Testis (tissue), 2 donors: ENCODE measurements at regions not wholly inside any gene's neighbourhood (a gene's known extent, or its start where the extent isn't known, plus 50 kb on each side); places are given as distances from the start of the nearest gene placed in this dataset.

Experiments used
- CTCF ChIP-seq, 3 experiments: fragments of 450-650 bp in 2 of 3; fragments of 200-600 bp in 1 of 3; sonication (generic) in 1 of 3; IDR thresholded peaks; one replicate each; pipeline ENCODE4 v1.5.1; 2016 to 2019; ENCODE audit warnings: antibody characterized with exemption in 3 of 3, mild to moderate bottlenecking in 2 of 3, moderate library complexity in 1 of 3
- POLR2A ChIP-seq: fragments of 450-650 bp; IDR thresholded peaks from one replicate; pipeline ENCODE4 v1.6.1; 2017; ENCODE audit warnings: antibody characterized with exemption, mild to moderate bottlenecking, moderate library complexity

- no peak for TF ChIP-seq POLR2A
- TF ChIP-seq CTCF (IDR thresholded peaks at IDR 0.05), result no peak
Measured at GRCh38 chr7:18208921-18209320, 181.3 kb upstream of the PRPS1L1 start.
